Effector memory CD8-positive, alpha-beta T cell (primary cell): ENCODE measurements at regions not wholly inside any gene's neighbourhood (a gene's known extent, or its start where the extent isn't known, plus 50 kb on each side); places are given as distances from the start of the nearest gene placed in this dataset.
"Not testable (repeated sequence)": the region's sequence is repeated elsewhere in the genome, so short reads cannot be mapped to it uniquely, and the experiment has no call there.

Source experiments
- ATAC-seq: fragments of 150-1000 bp; cut with Tn5 transposase; replicated peaks from 2 replicates; pipeline ENCODE4 v1.10.0; 2021; ENCODE audit warnings: mild to moderate bottlenecking, moderate library complexity
- DNase-seq, 3 experiments: peaks; one replicate each; pipeline ENCODE4 v3.0.0; 2021
- H3K27ac Mint-ChIP-seq, 2 donors: one replicate each; pipeline ENCODE4 v1.8.0; 2022; ENCODE audit warnings: mild to moderate bottlenecking in 2 of 2, mixed read lengths in 2 of 2, moderate library complexity in 2 of 2
- H3K27me3 Mint-ChIP-seq, 2 donors: one replicate each; pipeline ENCODE4 v1.8.0; 2022; ENCODE audit warnings: mixed read lengths in 2 of 2
- H3K36me3 Mint-ChIP-seq: one replicate; pipeline ENCODE4 v1.8.0; 2022; ENCODE audit warnings: mild to moderate bottlenecking, moderate library complexity, mixed read lengths; ENCODE audit not compliant: insufficient read depth
- H3K4me1 Mint-ChIP-seq, 2 donors: one replicate each; pipeline ENCODE4 v1.8.0; 2022; ENCODE audit warnings: low read depth in 2 of 2, mixed read lengths in 2 of 2
- H3K4me3 Mint-ChIP-seq, 2 donors: one replicate each; pipeline ENCODE4 v1.8.0; 2022; ENCODE audit warnings: mild to moderate bottlenecking in 2 of 2, mixed read lengths in 2 of 2, moderate library complexity in 2 of 2
- H3K9me3 Mint-ChIP-seq, 2 donors: one replicate each; pipeline ENCODE4 v1.8.0; 2022; ENCODE audit warnings: mixed read lengths in 2 of 2

DNA sequence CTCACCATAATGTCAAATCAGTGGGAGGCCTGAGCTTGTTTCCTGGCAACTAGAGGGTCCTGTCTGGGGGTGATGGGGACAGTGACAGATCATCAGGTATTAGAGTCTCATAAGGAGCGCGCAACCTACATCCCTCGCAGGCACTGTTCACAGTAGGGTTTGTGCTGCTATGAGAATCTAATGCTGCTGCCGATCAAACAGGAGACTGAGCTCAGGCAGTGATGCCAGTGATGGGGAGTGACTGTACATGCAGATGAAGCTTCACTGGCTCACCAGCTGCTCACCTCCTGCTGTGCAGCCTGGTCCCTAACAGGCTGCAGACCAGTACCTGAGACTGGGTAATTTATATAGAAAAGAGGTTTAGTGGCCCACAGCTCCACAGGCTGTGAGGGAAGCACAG, 147.3 kb downstream of the TTLL2 start:
- Mint-ChIP-seq H3K36me3 (no peaks in the 10 kb centered on the region), H3K4me3 (no peak overlapping the region), H3K27me3 (peaks cover 11 to 40% of the 10 kb centered on the region in 2 donors), H3K27ac (no peak overlapping the region), H3K4me1 (peaks cover 3 to 4% of the 10 kb centered on the region in 2 donors), H3K9me3 (no peaks in the 10 kb centered on the region)
- ATAC-seq (no peak), DNase-seq (no peak)

DNA sequence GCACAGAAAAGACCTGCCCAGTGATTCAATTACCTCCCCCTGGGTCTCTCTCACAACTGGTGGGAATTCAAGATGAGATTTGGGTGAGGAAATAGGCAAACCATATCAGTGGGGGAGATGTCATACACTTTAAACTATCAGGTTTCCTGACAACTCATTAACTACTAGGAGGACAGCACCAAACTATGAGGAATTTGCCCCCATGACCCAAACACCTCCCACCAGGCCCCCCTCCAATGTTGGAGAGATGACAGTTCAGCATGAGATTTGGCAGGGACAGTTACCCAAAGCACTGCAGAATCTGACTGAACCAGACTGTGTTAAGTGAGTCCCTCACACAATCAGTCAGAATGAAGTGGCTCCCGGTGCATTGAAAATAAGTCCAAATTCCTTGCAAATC, 148.0 kb downstream of the TTLL2 start:
- no peak for DNase-seq
- H3K9me3 Mint-ChIP-seq = no peaks in the 10 kb centered on the region
- no peak for ATAC-seq
- no peaks in the 10 kb centered on the region for H3K36me3 Mint-ChIP-seq
- peaks cover 3 to 4% of the 10 kb centered on the region in 2 donors for H3K4me1 Mint-ChIP-seq
- H3K27ac Mint-ChIP-seq = no peak overlapping the region
- no peak overlapping the region for H3K4me3 Mint-ChIP-seq
- peaks cover 11 to 40% of the 10 kb centered on the region in 2 donors for H3K27me3 Mint-ChIP-seq

DNA sequence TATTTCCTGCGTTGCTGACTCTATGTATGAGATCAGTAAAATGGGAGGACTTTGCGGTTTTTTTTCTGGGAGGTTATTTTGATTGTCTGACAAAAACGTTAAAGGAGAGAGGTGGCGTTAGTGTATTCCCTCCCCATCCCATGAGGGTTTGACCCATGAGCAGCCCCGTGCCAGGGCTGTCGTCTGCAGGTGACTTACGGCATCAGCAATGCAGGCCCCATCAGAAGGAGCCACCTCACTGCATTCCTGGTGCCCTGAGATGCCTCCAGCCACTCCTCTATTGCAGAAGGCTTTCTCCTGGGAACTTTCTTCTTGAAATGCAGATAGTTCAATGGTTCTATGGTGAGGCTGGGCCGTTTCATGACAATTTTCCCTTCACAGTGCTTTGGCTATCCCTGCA, 149.3 kb downstream of the TTLL2 start:
- H3K9me3 Mint-ChIP-seq = no peaks in the 10 kb centered on the region
- H3K27me3 Mint-ChIP-seq = peaks cover 18 to 41% of the 10 kb centered on the region in 2 donors
- no peaks in the 10 kb centered on the region for H3K36me3 Mint-ChIP-seq
- peaks cover 1 to 3% of the 10 kb centered on the region in 2 donors for H3K4me1 Mint-ChIP-seq
- no peak overlapping the region for H3K27ac Mint-ChIP-seq
- ATAC-seq (no peak), DNase-seq (no peak)
- no peak overlapping the region for H3K4me3 Mint-ChIP-seq

DNA sequence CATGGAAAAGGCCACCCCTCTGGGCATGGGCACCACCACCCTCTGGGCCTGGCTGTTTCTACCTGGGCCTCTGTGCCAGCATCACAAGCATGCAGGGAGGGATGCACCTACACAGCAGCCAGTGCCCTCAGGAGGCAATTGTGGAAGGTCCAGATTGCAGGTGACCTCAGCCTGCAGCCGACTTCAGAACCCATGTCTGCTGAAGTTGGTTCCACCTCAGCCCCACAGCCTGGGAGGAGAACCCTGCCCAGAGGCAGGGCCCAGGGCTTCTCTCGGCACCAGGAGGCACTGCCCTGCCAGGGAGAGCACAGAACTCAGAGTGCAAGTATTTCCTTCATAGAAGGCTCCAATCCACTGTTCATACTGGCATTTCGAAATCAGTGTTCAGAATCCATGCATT, 149.8 kb downstream of the TTLL2 start:
- no peak for ATAC-seq
- Mint-ChIP-seq H3K4me1 (peaks cover 0 to 3% of the 10 kb centered on the region in 2 donors), H3K4me3 (no peak overlapping the region), H3K36me3 (no peaks in the 10 kb centered on the region), H3K27me3 (peaks cover 18 to 41% of the 10 kb centered on the region in 2 donors), H3K27ac (no peak overlapping the region), H3K9me3 (no peaks in the 10 kb centered on the region)
- DNase-seq = no peak

DNA sequence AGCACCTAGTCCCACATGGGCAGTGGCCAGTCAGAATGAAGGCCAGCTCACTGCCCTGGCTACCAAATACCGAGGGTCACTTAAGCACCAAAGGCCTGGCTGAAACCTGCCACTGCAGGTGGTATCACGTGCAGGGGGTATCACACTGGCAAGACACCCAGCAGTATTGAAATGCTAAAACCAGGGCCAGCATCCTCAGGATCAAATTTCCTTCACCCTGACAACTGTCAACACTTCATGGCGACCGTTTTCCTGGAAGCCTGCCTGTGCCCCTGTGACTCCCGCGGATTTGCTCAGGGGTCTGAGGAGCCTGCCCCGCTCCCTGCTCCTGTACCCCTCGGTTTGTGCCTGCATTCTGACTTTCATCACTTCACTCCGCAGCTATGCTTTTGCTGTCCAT, 151.1 kb downstream of the TTLL2 start:
- H3K27ac Mint-ChIP-seq = no peak overlapping the region
- no peaks in the 10 kb centered on the region for H3K9me3 Mint-ChIP-seq
- H3K4me1 Mint-ChIP-seq = no peaks in the 10 kb centered on the region
- ATAC-seq (no peak), DNase-seq (no peak)
- H3K36me3 Mint-ChIP-seq = no peaks in the 10 kb centered on the region
- H3K27me3 Mint-ChIP-seq = peaks cover 25 to 47% of the 10 kb centered on the region in 2 donors
- no peak overlapping the region for H3K4me3 Mint-ChIP-seq

DNA sequence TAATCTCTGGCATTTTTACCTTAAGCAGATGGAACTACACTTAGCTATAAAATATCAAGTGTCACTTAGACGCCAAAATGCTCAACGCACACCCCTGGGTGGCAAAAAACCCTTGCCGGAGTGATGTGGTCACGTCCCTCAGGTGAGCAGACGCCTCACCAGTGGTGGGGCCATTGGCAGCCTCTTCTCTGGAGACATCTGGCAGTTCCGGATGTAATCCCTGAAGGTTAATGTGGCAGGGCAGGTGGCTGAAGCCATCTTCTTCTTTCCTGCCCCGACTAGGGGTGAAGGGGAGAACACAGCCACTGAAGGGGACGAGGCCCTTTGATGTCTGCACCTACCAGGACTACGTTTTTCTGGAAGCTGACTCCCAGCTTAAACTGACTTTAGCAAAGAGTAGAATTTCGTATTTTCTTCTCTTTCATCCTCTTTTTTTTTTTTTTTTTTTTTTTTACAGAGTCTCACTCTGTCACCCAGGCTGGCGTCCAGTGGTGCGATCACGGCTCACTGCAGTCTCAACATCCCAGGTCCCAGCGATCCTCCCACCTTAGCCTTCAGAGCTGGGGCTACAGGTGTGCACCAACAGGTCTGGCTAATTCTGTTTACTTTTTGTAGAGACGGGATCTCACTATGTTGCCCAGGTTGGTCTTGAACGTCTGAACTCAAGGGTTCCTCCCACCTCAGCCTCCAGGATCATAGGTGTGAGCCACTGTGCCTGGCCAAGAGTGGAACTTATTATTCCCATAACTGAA, 152.1 kb downstream of the TTLL2 start:
- Mint-ChIP-seq H3K4me1 (no peaks in the 10 kb centered on the region), H3K4me3 (no peak overlapping the region), H3K27ac (no peak overlapping the region), H3K36me3 (no peaks in the 10 kb centered on the region), H3K9me3 (no peaks in the 10 kb centered on the region), H3K27me3 (peaks cover 30 to 47% of the 10 kb centered on the region in 2 donors)
- ATAC-seq = no peak
- no peak for DNase-seq

DNA sequence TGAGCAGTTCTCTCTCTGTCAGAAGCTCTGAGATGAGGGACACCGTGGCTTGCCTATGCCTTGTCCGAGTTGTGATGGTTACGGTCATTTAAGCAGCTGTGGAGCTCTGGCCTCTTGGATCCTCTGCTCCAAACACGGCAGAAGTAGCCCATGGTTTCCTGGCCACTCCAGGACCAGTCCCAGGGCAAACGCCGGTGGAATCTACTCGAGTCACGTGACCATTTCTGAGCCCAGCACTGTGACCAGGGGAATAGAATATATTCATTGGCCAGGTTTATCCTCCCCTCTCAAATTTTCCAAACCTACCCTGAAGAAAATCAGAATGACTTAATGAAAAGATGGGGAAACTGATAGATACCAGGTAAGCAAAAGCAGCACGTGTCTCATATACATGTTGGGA, 152.8 kb downstream of the TTLL2 start:
- Mint-ChIP-seq H3K27me3 (peaks cover 37 to 50% of the 10 kb centered on the region in 2 donors), H3K4me3 (no peak overlapping the region), H3K9me3 (no peaks in the 10 kb centered on the region), H3K4me1 (no peaks in the 10 kb centered on the region), H3K36me3 (no peaks in the 10 kb centered on the region), H3K27ac (no peak overlapping the region)
- no peak for DNase-seq
- no peak for ATAC-seq

DNA sequence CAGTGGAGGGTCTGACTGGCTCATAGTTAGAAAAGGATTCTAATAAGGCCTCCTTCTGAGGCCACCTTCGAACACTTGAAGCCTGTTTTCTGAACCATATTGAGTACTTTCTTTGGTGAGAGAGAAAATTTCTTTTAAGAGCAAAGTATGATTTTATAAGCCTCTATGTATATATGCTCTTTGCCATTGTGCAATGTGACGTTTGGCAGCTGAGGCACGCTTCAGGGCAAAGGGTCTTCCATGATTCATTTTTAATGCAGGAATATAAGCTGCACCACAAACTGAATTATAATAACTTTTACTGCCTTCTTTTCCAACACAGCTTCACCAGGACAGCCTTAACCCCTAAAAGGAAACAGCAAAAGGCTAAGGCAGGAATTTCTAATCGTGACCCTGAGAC, 154.4 kb downstream of the TTLL2 start:
- ATAC-seq (no peak), DNase-seq (no peak)
- Mint-ChIP-seq H3K27ac (no peak overlapping the region), H3K9me3 (no peaks in the 10 kb centered on the region), H3K4me3 (no peak overlapping the region), H3K27me3 (peaks cover 41 to 49% of the 10 kb centered on the region in 2 donors), H3K4me1 (no peaks in the 10 kb centered on the region), H3K36me3 (no peaks in the 10 kb centered on the region)

DNA sequence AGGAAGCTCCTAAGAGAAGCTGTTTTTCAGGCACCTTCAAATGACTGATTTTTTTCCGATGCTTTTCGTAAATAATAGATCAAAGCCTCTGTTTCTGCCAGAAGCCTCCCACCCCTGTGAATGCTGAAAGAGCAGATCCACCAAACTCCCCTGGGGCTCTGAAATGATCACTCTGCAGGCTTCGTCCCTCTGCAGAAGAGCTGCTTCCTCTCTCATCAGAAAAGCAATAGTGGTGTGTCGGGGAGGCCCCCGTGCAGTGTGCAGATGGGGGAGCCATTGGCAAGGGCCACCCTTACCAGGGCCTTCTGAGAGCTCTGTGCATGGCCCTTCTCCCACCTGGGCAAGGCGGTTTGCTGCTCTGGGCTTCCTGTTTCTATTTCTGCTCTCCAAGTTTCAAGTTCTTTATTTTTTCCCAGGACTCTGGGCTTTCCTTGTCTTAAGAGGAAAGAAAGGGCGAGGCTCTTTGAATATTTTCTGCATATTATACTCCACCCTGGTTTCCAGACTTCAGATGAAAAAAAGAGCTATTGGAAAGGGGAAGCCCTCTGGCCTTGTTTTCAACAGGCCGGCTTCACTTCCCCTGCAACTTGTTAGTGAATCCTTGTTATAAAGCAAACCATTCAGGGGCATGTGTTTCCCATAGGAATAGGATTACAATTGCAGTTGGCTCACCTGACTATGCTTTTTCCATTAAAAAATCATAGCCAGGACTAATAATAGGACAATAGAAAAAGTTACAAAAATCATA, 155.2 kb downstream of the TTLL2 start:
- H3K9me3 Mint-ChIP-seq = no peaks in the 10 kb centered on the region
- no peaks in the 10 kb centered on the region for H3K4me1 Mint-ChIP-seq
- no peak overlapping the region for H3K27ac Mint-ChIP-seq
- peaks cover 42 to 51% of the 10 kb centered on the region in 2 donors for H3K27me3 Mint-ChIP-seq
- H3K4me3 Mint-ChIP-seq = no peak overlapping the region
- DNase-seq (no peak), ATAC-seq (no peak)
- H3K36me3 Mint-ChIP-seq = no peaks in the 10 kb centered on the region

DNA sequence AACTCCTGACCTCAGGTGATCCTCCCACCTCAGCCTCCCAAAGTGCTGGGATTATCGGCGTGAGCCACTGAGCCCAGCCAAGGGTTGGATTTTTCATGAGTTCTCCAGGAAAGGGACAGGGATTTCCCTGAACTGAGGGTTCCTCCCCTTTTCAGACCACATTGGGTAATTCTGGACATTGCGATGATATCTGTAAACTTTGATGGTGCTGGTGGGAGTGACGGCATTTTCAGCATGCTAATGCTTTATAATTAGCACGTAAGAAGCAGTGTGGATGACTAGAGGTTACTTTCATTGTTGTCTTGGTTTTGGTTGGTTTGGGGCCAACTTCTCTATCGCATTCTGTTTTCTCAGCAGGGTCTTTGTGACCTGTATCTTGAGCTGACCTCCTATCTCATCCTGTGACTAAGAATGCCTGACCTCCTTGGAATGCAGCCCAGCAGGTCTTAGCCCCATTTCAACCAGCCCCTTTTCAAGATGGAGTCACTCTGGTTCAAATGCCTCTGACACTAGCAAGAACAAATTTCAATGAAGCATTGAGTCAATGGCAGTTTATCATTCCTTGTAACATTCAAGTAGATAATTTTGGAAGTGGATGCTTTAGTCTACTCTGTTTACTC, 156.5 kb downstream of the TTLL2 start:
- H3K27ac Mint-ChIP-seq = no peak overlapping the region
- H3K36me3 Mint-ChIP-seq = no peaks in the 10 kb centered on the region
- DNase-seq = no peak
- no peak overlapping the region for H3K4me3 Mint-ChIP-seq
- peaks cover 0 to 1% of the 10 kb centered on the region in 2 donors for H3K4me1 Mint-ChIP-seq
- ATAC-seq = no peak
- peaks cover 50 to 62% of the 10 kb centered on the region in 2 donors for H3K27me3 Mint-ChIP-seq
- H3K9me3 Mint-ChIP-seq = no peaks in the 10 kb centered on the region

DNA sequence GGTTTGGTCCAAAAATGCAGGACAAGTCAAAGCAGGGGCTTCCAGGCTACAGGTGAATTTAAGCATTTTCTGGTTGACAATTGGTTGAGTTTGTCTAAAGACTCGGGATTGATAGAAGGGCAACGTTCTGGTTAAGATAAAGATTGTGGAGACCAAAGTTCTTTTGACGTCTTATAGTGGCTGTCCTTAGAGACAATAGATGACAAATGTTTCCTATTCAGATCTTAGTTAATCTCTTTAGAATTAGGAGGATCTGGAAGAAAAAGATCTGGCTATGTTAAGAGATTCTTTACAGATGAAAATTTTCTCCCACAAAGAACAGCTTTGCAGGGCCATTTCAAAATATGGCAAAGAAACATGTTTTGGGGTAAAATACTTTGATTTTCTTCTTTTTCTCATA, 157.9 kb downstream of the TTLL2 start:
- not testable (repeated sequence) for H3K9me3 Mint-ChIP-seq, H3K4me3 Mint-ChIP-seq, DNase-seq, H3K36me3 Mint-ChIP-seq, H3K27ac Mint-ChIP-seq, ATAC-seq, H3K4me1 Mint-ChIP-seq
- peaks cover 53 to 76% of the 10 kb centered on the region in 2 donors for H3K27me3 Mint-ChIP-seq

DNA sequence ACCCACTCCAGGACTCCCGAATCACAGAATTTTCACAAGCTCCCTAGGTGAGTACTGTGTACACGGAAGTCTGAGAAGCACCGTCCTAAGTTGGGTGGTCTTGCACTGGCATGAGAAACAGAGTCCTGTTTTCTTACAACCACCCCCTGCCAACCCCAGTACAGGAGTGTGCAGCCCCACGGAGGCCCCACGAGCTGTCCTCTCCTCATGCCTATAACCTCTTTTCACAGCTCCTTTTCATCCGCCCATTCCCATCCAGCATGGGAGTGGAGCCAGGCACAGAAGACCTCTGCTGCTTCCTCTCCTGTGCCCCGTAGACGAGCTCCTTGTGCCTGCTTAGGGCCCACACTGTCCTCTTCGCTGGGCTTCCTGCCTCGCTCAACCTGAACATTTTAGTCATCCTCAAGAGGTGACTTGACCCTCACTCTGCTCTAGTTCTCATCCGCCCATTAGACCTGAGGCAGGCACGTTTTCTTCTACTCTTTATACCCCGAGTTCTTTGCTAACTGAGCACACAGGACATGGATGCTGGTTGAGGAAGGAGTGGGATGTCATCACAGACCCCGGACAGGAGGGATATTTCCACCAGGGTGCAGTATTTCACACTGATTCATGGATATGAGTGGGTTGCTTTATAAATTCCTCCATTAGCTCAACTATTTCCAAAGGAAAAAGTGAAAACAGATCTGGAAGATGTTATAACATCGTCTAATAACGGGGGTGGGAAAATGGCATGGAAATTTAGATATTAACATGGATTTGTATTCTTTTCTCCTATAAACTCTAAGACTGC, 160.5 kb downstream of the TTLL2 start:
- Mint-ChIP-seq H3K4me3 (no peak overlapping the region), H3K4me1 (peaks cover 0 to 4% of the 10 kb centered on the region in 2 donors), H3K36me3 (no peaks in the 10 kb centered on the region), H3K27me3 (peaks cover 44 to 73% of the 10 kb centered on the region in 2 donors), H3K9me3 (no peaks in the 10 kb centered on the region), H3K27ac (no peak overlapping the region)
- DNase-seq (no peak), ATAC-seq (no peak)
